GM12878 (cell line): ENCODE measurements at regions not wholly inside any gene's neighbourhood (a gene's known extent, or its start where the extent isn't known, plus 50 kb on each side); places are given as distances from the start of the nearest gene placed in this dataset.
A peak's percentile ranks its signal among the peaks of the same experiment; 100 is the strongest.
"Not testable (repeated sequence)": the region's sequence is repeated elsewhere in the genome, so short reads cannot be mapped to it uniquely, and the experiment has no call there.

Experiments used
- ATAC-seq: fragments of 200-7000 bp; cut with Tn5 transposase; 3 replicates; pipeline ENCODE4 v1.9.1; 2020; ENCODE audit warnings: mild to moderate bottlenecking, moderate library complexity
- BruUV-seq: library from RNA; stranded (reverse); fragments of 400-500 nt; replicated peaks from 2 replicates; lab custom pipeline; 2021; lab: Mats Ljungman, UMichigan
- CTCF ChIA-PET: fragments of 300-600 bp; sonication (Branson Sonifier 250); formaldehyde crosslinking; extraction: SDS; loops from one replicate; lab custom pipeline; 2021; ENCODE audit warnings: inconsistent platforms; lab: Yijun Ruan, JAX
- POLR2A ChIA-PET: fragments of 350-600 bp; formaldehyde crosslinking; extraction: SDS; loops from one replicate; lab custom pipeline; 2021; ENCODE audit warnings: inconsistent platforms; lab: Charles Lee
- RAD21 ChIA-PET: fragments of 300-600 bp; sonication (Branson Sonifier 250); formaldehyde crosslinking; loops from one replicate; lab custom pipeline; 2023; ENCODE audit warnings: antibody characterized with exemption; ENCODE audit not compliant: unreplicated experiment; lab: Charles Lee
- SMC1A ChIA-PET: fragments of 300-600 bp; sonication (Branson Sonifier 250); formaldehyde crosslinking; loops from one replicate; lab custom pipeline; 2023; ENCODE audit not compliant: unreplicated experiment, uncharacterized antibody; lab: Charles Lee
- DNase-seq: peaks from one replicate; pipeline ENCODE4 v3.0.0-alpha.2; 2011; ENCODE audit warnings: low read depth, low spot score
- FAIRE-seq: peaks from 3 replicates; lab custom pipeline; 2011; peaks lifted over from hg19 to GRCh38; lab: Jason Lieb, UNC
- H2AFZ ChIP-seq: 2 replicates; pipeline ENCODE4 v1.6.0; 2011; ENCODE audit warnings: low read depth, low read length, control low read depth; ENCODE audit not compliant: control insufficient read depth
- H3K27ac ChIP-seq: 2 replicates; pipeline ENCODE4 v1.5.1; 2011; ENCODE audit warnings: control low read depth; ENCODE audit not compliant: control insufficient read depth, insufficient read depth
- H3K27me3 ChIP-seq, 2 experiments: replicated peaks in 1 of 2; 2 replicates each; pipeline versions ENCODE4 v1.6.0 to v1.6.1; 2011; ENCODE audit warnings: low read length in 1 of 2; ENCODE audit not compliant: control insufficient read depth in 2 of 2, insufficient read depth in 2 of 2
- H3K36me3 ChIP-seq, 2 experiments: 2 replicates each; pipeline ENCODE4 v1.5.1; 2011; ENCODE audit warnings: low read length in 1 of 2; ENCODE audit not compliant: control insufficient read depth in 2 of 2, insufficient read depth in 2 of 2
- H3K4me1 ChIP-seq: 2 replicates; pipeline ENCODE4 v1.6.1; 2011; ENCODE audit warnings: mild to moderate bottlenecking, low read length, moderate library complexity, mixed read lengths; ENCODE audit not compliant: control insufficient read depth, insufficient read depth
- H3K4me2 ChIP-seq: 2 replicates; pipeline ENCODE4 v1.6.0; 2011; ENCODE audit warnings: control low read depth; ENCODE audit not compliant: control insufficient read depth, insufficient read depth
- H3K4me3 ChIP-seq: fragments of 200-600 bp; sonication (generic); 2 replicates; pipeline ENCODE4 v1.5.1; 2016
- H3K79me2 ChIP-seq: 2 replicates; pipeline ENCODE4 v1.6.0; 2011; ENCODE audit warnings: low read length; ENCODE audit not compliant: control insufficient read depth, insufficient read depth
- H3K9ac ChIP-seq: 2 replicates; pipeline ENCODE4 v1.8.0; 2011; ENCODE audit warnings: low read length, control low read depth, mixed read lengths; ENCODE audit not compliant: control insufficient read depth, insufficient read depth
- H3K9me3 ChIP-seq: replicated peaks from 3 replicates; pipeline ENCODE4 v1.5.1; 2011; ENCODE audit warnings: mild to moderate bottlenecking, low read length; ENCODE audit not compliant: control insufficient read depth, insufficient read depth
- H4K20me1 ChIP-seq: 2 replicates; pipeline ENCODE4 v1.6.0; 2011; ENCODE audit not compliant: control insufficient read depth, insufficient read depth
- NFIC ChIP-seq: IDR thresholded peaks from 2 replicates; pipeline ENCODE4 v1.6.1; 2012; ENCODE audit warnings: low read depth, mild to moderate bottlenecking, inconsistent platforms, low read length, moderate library complexity
- RUNX3 ChIP-seq: IDR thresholded peaks from 2 replicates; pipeline ENCODE4 v1.6.1; 2012; ENCODE audit warnings: low read length, inconsistent platforms
- SMC3 ChIP-seq: IDR thresholded peaks from 2 replicates; pipeline ENCODE4 v1.6.1; 2011; ENCODE audit warnings: low read length, improper control_type of control experiment, borderline replicate concordance
- WGBS: methylation state at CpG from one replicate; pipeline ENCODE4 v1.1.6; 2016; ENCODE audit warnings: low lambda C conversion rate; ENCODE audit not compliant: insufficient replicate concordance, insufficient coverage; ENCODE audit errors: missing lambda C conversion rate; 5-methylcytosine and 5-hydroxymethylcytosine counted together
- in situ Hi-C: fragments of 300-500 bp; cut with MboI; formaldehyde crosslinking; loops from 9 replicates; pipeline ENCODE4 v1.14.3; 2018; ENCODE audit warnings: mixed read lengths
- intact Hi-C: fragments of 100-400 bp; cut with micrococcal nuclease; formaldehyde crosslinking; loops from one replicate; pipeline ENCODE4 v1.14.2; 2022; ENCODE audit not compliant: unreplicated experiment

DNA sequence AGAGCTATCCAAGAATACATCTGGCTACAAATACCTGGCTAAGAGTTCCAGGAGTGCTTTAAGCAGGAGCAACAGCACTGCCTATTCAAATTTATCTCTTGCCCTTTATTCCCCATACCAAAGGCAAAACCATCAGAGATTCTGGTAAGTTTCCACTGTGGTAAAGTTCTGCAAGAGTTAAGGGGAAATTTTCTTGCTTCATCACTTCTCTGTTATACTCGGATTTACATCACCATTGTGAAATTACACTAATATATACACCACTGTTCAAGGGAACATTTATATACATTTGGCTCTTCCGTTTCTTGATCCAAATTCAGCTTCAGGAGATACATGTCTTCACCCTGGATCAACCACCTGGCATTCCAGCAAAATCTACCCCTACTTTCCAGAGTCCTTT is 70.8 kb upstream of the PTPN13 start:
- no peak overlapping the region for H3K27ac ChIP-seq
- H4K20me1 ChIP-seq: no peaks in the 10 kb centered on the region
- ChIA-PET RAD21 (interaction anchor here (0.9 to 7.5 kb wide), 15 partner anchors 16 to 372 kb away, joined by 3 to 136 read pairs (median 11); partner anchors contain the start of gene PTPN13), SMC1A (interaction anchor here (0.7 to 9.3 kb wide), 17 partner anchors 9 to 371 kb away, joined by 3 to 142 read pairs (median 5); partner anchors contain the start of gene PTPN13), CTCF (interaction anchor here (1.0 to 9.3 kb wide), 12 partner anchors 10 to 372 kb away, joined by 3 to 210 read pairs (median 6); partner anchors contain the start of genes C4orf36 and PTPN13), POLR2A (interaction anchor here (0.7 to 1.3 kb wide), 2 partner anchors 31 to 71 kb away, joined by 3 to 4 read pairs; partner anchors contain the start of gene PTPN13)
- in situ Hi-C loops: no loop called here
- H3K79me2 ChIP-seq: no peaks in the 10 kb centered on the region
- DNase-seq (no peak), ATAC-seq (peak; percentile 45), FAIRE-seq (no peak)
- TF ChIP-seq NFIC: peak; percentile 34; the same call in 1 of the 2 replicates
- TF ChIP-seq SMC3: no peak
- peak; percentile 35; the same call in 1 of the 2 replicates for TF ChIP-seq RUNX3
- no peaks in the 10 kb centered on the region for H3K4me1 ChIP-seq
- H2AFZ ChIP-seq: no peak overlapping the region
- H3K27me3 ChIP-seq: no peaks in the 10 kb centered on the region
- no peaks in the 10 kb centered on the region; the same call in 1 of the 3 replicates for H3K9me3 ChIP-seq
- no peak overlapping the region for H3K4me2 ChIP-seq
- intact Hi-C loops: loop anchor here (2.0 kb wide), 1 partner anchor 71 kb away; the partner anchor contains the start of gene PTPN13
- no TSS peak for BruUV-seq
- H3K36me3 ChIP-seq: no peaks in the 10 kb centered on the region
- WGBS: 0% methylated on average over 2 of the region's 2 CpGs
- H3K9ac ChIP-seq: no peak overlapping the region
- no peak overlapping the region for H3K4me3 ChIP-seq

DNA sequence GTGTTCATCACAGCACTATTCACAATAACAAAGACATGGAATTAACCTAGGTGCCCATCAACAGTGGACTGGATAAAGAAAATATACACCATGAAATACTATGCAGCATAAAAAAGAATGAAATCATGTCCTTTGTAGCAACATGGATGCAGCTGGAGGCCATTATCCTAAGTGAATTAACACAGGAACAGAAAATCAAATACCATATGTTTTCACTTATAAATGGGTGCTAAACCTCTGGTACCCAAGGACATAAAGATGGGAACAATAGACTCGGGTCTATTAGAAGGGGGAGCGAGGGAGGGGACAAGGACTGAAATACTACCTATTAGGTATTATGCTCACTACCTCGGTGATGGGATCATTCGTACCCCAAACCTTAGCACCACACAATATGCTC is 66.4 kb upstream of the PTPN13 start:
- BruUV-seq, H2AFZ ChIP-seq, intact Hi-C loops, H3K4me2 ChIP-seq, H3K4me1 ChIP-seq, H4K20me1 ChIP-seq, in situ Hi-C loops, H3K9ac ChIP-seq, H3K9me3 ChIP-seq, H3K27ac ChIP-seq, FAIRE-seq, ATAC-seq, H3K4me3 ChIP-seq, H3K36me3 ChIP-seq, H3K79me2 ChIP-seq, H3K27me3 ChIP-seq, POLR2A ChIA-PET, CTCF ChIA-PET, DNase-seq: not testable (repeated sequence)
- ChIA-PET RAD21 (interaction anchor here (0.8 kb wide), 1 partner anchor 53 kb away, joined by 4 read pairs; no protein-coding TSS in a partner anchor), SMC1A (interaction anchor here (1.4 to 9.3 kb wide), 2 partner anchors 29 to 70 kb away, joined by 3 to 139 read pairs; partner anchors contain the start of gene PTPN13)
- WGBS: 46% methylated on average over 4 of the region's 4 CpGs
